Natural killer cell (primary cell): ENCODE measurements at regions not wholly inside any gene's neighbourhood (a gene's known extent, or its start where the extent isn't known, plus 50 kb on each side); places are given as distances from the start of the nearest gene placed in this dataset.

Experiments used
- ATAC-seq, 3 donors: fragments of 150-1000 bp in 2 of 3; fragments of 200-7000 bp in 1 of 3; cut with Tn5 transposase; 1 replicate in 1 of 3; 2 replicates in 2 of 3; pipeline ENCODE4 v1.10.0; 2021; ENCODE audit warnings: mild to moderate bottlenecking in 2 of 3, moderate library complexity in 2 of 3
- DNase-seq, 2 donors: peaks; one replicate each; pipeline versions ENCODE4 v3.0.0 to v3.0.0-alpha.2; 2013 to 2021; ENCODE audit warnings: mixed read lengths in 1 of 2
- H3K27ac ChIP-seq: one replicate; pipeline ENCODE4 v1.5.1; 2013; ENCODE audit warnings: mild to moderate bottlenecking, low read length
- H3K27me3 ChIP-seq: one replicate; pipeline ENCODE4 v1.6.1; 2013; ENCODE audit warnings: low read length; ENCODE audit not compliant: control insufficient read depth, insufficient read depth
- H3K36me3 ChIP-seq: one replicate; pipeline ENCODE4 v1.6.1; 2013; ENCODE audit warnings: low read length; ENCODE audit not compliant: control insufficient read depth, insufficient read depth
- H3K4me1 ChIP-seq: one replicate; pipeline ENCODE4 v1.6.1; 2013; ENCODE audit warnings: low read length; ENCODE audit not compliant: control insufficient read depth, insufficient read depth
- H3K4me3 ChIP-seq: one replicate; pipeline ENCODE4 v1.5.1; 2013; ENCODE audit warnings: low read length
- H3K9me3 ChIP-seq: one replicate; pipeline ENCODE4 v1.6.1; 2013; ENCODE audit warnings: low read length; ENCODE audit not compliant: control insufficient read depth, insufficient read depth
- H3K27ac Mint-ChIP-seq, 2 donors: one replicate each; pipeline ENCODE4 v1.8.0; 2022; ENCODE audit warnings: mild to moderate bottlenecking in 2 of 2, mixed read lengths in 2 of 2, moderate library complexity in 1 of 2
- H3K27me3 Mint-ChIP-seq, 2 donors: one replicate each; pipeline ENCODE4 v1.8.0; 2022; ENCODE audit warnings: low read depth in 2 of 2, mixed read lengths in 2 of 2
- H3K36me3 Mint-ChIP-seq: one replicate; pipeline ENCODE4 v1.8.0; 2022; ENCODE audit warnings: mixed read lengths
- H3K4me1 Mint-ChIP-seq, 2 donors: one replicate each; pipeline ENCODE4 v1.8.0; 2022; ENCODE audit warnings: mixed read lengths in 2 of 2
- H3K4me3 Mint-ChIP-seq: one replicate; pipeline ENCODE4 v1.8.0; 2022; ENCODE audit warnings: mild to moderate bottlenecking, moderate library complexity, mixed read lengths
- H3K9me3 Mint-ChIP-seq, 2 donors: one replicate each; pipeline ENCODE4 v1.8.0; 2022; ENCODE audit warnings: mixed read lengths in 2 of 2
- WGBS: methylation state at CpG from one replicate; pipeline ENCODE4 v1.1.7; 2013; ENCODE audit warnings: missing lambda C conversion rate; ENCODE audit not compliant: insufficient coverage; 5-methylcytosine and 5-hydroxymethylcytosine counted together
- intact Hi-C: fragments of 100-400 bp; cut with micrococcal nuclease; formaldehyde crosslinking; loops from one replicate; pipeline ENCODE4 v1.14.2; 2022
- TF ChIP-seq, protein P1 (sequence below): fragments of 200-600 bp; IDR thresholded peaks from one replicate; pipeline ENCODE4 v1.8.0; 2022; ENCODE audit warnings: antibody characterized with exemption

- DNase-seq (no peak), ATAC-seq (no peak)
- no peak overlapping the region for H3K4me3 Mint-ChIP-seq
- Histone ChIP-seq H3K27ac (no peak overlapping the region), H3K36me3 (no peaks in the 10 kb centered on the region), H3K4me1 (no peaks in the 10 kb centered on the region), H3K27me3 (no peaks in the 10 kb centered on the region), H3K9me3 (no peaks in the 10 kb centered on the region), H3K4me3 (no peak overlapping the region)
- no peaks in the 10 kb centered on the region for H3K27me3 Mint-ChIP-seq
- H3K36me3 Mint-ChIP-seq, result no peaks in the 10 kb centered on the region
- TF ChIP-seq, protein P1, sequence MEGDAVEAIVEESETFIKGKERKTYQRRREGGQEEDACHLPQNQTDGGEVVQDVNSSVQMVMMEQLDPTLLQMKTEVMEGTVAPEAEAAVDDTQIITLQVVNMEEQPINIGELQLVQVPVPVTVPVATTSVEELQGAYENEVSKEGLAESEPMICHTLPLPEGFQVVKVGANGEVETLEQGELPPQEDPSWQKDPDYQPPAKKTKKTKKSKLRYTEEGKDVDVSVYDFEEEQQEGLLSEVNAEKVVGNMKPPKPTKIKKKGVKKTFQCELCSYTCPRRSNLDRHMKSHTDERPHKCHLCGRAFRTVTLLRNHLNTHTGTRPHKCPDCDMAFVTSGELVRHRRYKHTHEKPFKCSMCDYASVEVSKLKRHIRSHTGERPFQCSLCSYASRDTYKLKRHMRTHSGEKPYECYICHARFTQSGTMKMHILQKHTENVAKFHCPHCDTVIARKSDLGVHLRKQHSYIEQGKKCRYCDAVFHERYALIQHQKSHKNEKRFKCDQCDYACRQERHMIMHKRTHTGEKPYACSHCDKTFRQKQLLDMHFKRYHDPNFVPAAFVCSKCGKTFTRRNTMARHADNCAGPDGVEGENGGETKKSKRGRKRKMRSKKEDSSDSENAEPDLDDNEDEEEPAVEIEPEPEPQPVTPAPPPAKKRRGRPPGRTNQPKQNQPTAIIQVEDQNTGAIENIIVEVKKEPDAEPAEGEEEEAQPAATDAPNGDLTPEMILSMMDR, result no peak
- intact Hi-C loops, result no loop called here
- no peak overlapping the region for H3K27ac Mint-ChIP-seq
- H3K4me1 Mint-ChIP-seq, result no peaks in the 10 kb centered on the region
- H3K9me3 Mint-ChIP-seq, result no peaks in the 10 kb centered on the region
- WGBS, result 94% methylated on average over 3 of the region's 5 CpGs
Measured at GRCh38 chr10:80896076-80896475, 358.4 kb downstream of the SH2D4B start.

GRCh38 chr10:80896959-80897358 is 359.3 kb downstream of the SH2D4B start:
- intact Hi-C loops, result no loop called here

GRCh38 chr10:80900661-80901060 is 363.0 kb downstream of the SH2D4B start:
- intact Hi-C loops, result no loop called here
- no peak overlapping the region for H3K27ac Mint-ChIP-seq
- DNase-seq, result no peak
- Histone ChIP-seq H3K27me3 (no peaks in the 10 kb centered on the region), H3K27ac (no peak overlapping the region), H3K4me3 (no peak overlapping the region), H3K36me3 (no peaks in the 10 kb centered on the region), H3K9me3 (no peaks in the 10 kb centered on the region), H3K4me1 (no peaks in the 10 kb centered on the region)
- H3K9me3 Mint-ChIP-seq, result no peaks in the 10 kb centered on the region
- no peaks in the 10 kb centered on the region for H3K4me1 Mint-ChIP-seq
- H3K27me3 Mint-ChIP-seq, result no peaks in the 10 kb centered on the region
- 100% methylated on average over 1 of the region's 1 CpG for WGBS
- TF ChIP-seq, protein P1, result no peak
- ATAC-seq, result no peak
- H3K36me3 Mint-ChIP-seq, result no peaks in the 10 kb centered on the region
- no peak overlapping the region for H3K4me3 Mint-ChIP-seq

More at GRCh38 chr10:80896959-80897358, 359.3 kb downstream of the SH2D4B start:
- no peaks in the 10 kb centered on the region for H3K27me3 Mint-ChIP-seq
- ATAC-seq (no peak), DNase-seq (no peak)
- no peak overlapping the region for H3K27ac Mint-ChIP-seq
- 78% methylated on average over 7 of the region's 7 CpGs for WGBS
- H3K4me3 Mint-ChIP-seq, result no peak overlapping the region
- TF ChIP-seq, protein P1, result no peak
- Histone ChIP-seq H3K9me3 (no peaks in the 10 kb centered on the region), H3K27me3 (no peaks in the 10 kb centered on the region), H3K4me1 (no peaks in the 10 kb centered on the region), H3K27ac (no peak overlapping the region), H3K36me3 (no peaks in the 10 kb centered on the region), H3K4me3 (no peak overlapping the region)
- H3K36me3 Mint-ChIP-seq, result no peaks in the 10 kb centered on the region
- H3K4me1 Mint-ChIP-seq, result no peaks in the 10 kb centered on the region
- no peaks in the 10 kb centered on the region for H3K9me3 Mint-ChIP-seq

DNA sequence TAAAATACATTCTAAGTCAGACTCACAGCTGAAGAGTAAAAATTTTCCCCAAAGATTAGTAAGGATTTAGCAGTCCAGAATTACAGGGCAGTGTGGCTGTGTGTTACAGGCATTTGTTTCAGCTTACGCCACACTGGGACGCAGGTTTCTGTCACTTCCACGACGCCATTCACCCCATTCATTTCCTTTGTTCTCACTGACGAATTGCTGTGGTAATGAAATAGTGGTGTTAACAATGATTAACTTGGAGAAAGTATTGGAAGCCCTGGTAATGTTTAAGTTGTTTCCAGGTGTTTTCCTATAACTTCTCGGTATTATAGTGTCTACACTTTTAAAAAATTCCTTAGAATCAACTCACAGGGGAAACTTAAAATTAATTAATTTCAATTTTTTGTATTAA is 370.9 kb downstream of the SH2D4B start:
- H3K4me1 ChIP-seq, result no peaks in the 10 kb centered on the region
- peaks cover 0 to 2% of the 10 kb centered on the region in 2 donors for H3K9me3 Mint-ChIP-seq
- DNase-seq (no peak), ATAC-seq (no peak)
- H3K27ac Mint-ChIP-seq, result no peak overlapping the region
- no peak overlapping the region for H3K4me3 ChIP-seq
- no peaks in the 10 kb centered on the region for H3K36me3 ChIP-seq
- H3K27me3 Mint-ChIP-seq, result peaks cover 0 to 9% of the 10 kb centered on the region in 2 donors
- TF ChIP-seq, protein P1, result no peak
- no peaks in the 10 kb centered on the region for H3K4me1 Mint-ChIP-seq
- WGBS, result 90% methylated on average over 2 of the region's 6 CpGs
- intact Hi-C loops, result no loop called here
- H3K9me3 ChIP-seq, result no peaks in the 10 kb centered on the region
- H3K27me3 ChIP-seq, result no peaks in the 10 kb centered on the region
- no peak overlapping the region for H3K4me3 Mint-ChIP-seq
- H3K27ac ChIP-seq, result no peak overlapping the region
- H3K36me3 Mint-ChIP-seq, result no peaks in the 10 kb centered on the region
